Astrocyte of the cerebellum (primary cell): ENCODE measurements at regions not wholly inside any gene's neighbourhood (a gene's known extent, or its start where the extent isn't known, plus 50 kb on each side); places are given as distances from the start of the nearest gene placed in this dataset.
A peak's percentile ranks its signal among the peaks of the same experiment; 100 is the strongest.

Source experiments
- DNase-seq: peaks from one replicate; pipeline ENCODE4 v3.0.0-alpha.2; 2011; ENCODE audit warnings: low read depth
- H3K4me3 ChIP-seq: 2 replicates; pipeline ENCODE4 v1.5.1; 2011; ENCODE audit warnings: mild to moderate bottlenecking, low read depth, low read length, moderate library complexity
- CTCF ChIP-seq: IDR thresholded peaks from 2 replicates; pipeline ENCODE4 v1.5.1; 2012; ENCODE audit warnings: low read length, low read depth, moderate library complexity, mild to moderate bottlenecking; ENCODE audit errors: missing control alignments
- in situ Hi-C: cut with HindIII; loops from 2 replicates; pipeline ENCODE4 v1.10.0; 2017; ENCODE audit warnings: low sequenced_read_pairs

DNA sequence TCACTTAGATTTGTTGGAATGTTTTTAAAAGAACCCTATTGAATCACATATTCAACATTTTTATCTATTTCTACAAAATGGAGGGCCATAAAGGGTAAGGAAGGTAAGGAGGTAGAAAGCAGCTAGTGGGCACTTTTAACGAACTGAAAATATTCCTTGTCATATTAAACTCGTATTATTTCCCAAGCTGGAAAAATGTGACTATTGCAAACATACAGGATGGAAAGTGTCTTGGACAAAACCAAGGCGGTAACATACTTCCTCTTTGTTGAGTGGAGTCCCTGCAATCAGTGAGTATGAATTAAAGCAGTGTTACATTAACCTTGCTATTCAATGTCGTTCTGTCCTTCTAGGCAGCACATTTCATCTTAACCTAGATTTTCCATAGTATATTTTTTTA is 165.6 kb downstream of the RCN1 start:
- in situ Hi-C loops: no loop called here
- no peak for TF ChIP-seq CTCF
- DNase-seq: no peak
- H3K4me3 ChIP-seq: no peak overlapping the region

GRCh38 chr11:32259641-32260081 is 168.8 kb downstream of the RCN1 start:
- H3K4me3 ChIP-seq: no peak overlapping the region
- DNase-seq: peak; percentile 93
- TF ChIP-seq CTCF: no peak
- in situ Hi-C loops: no loop called here

DNA sequence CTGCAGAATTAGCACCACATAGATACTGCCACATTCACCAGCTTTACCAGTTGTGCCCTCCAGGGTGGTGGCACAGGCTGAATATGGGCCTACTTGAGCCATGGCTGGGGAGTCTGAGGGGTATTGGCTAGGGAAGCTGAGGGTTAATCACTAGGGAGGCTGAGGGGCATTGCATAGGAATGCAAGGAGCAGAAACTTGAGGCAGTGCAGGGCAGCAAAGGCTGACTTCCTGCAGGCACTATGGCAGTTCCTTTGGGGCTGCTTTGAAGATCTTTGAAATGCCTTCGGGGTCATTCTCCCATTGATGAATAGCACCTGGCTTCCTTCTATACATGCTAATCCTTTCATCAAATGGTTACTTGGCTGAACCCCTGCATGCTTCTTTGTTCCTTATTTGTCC is 171.5 kb downstream of the RCN1 start:
- in situ Hi-C loops: no loop called here
- TF ChIP-seq CTCF: no peak
- DNase-seq: no peak
- H3K4me3 ChIP-seq: no peak overlapping the region

DNA sequence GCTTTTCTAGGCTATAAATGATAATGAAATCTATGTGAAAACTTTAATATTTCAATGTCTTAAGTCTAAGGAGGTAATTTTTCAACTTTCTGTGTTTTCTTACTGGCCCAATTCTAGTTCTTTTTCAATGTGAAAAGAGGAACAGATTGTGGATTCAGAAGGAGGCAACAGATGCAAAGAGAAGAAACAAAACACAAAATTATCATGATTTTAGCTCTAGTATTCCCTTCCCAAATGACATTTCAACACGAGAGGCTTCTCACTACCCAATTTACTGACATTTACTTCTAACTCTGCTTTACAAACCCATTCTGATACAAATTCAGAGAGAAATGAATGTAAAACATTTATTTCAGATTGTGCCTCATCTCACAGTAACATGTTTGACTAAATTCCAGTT is 169.4 kb downstream of the WT1 start:
- TF ChIP-seq CTCF: no peak
- DNase-seq: no peak
- in situ Hi-C loops: no loop called here
- no peak overlapping the region for H3K4me3 ChIP-seq

GRCh38 chr11:32266601-32267000 is 168.7 kb downstream of the WT1 start:
- no peak overlapping the region for H3K4me3 ChIP-seq
- in situ Hi-C loops: no loop called here
- DNase-seq: no peak
- TF ChIP-seq CTCF: no peak

- no peak for DNase-seq
- TF ChIP-seq CTCF: no peak
- no peak overlapping the region for H3K4me3 ChIP-seq
- in situ Hi-C loops: no loop called here
These were observed 167.6 kb downstream of the WT1 start for GRCh38 chr11:32267679-32268187.

GRCh38 chr11:32273931-32274330 is 161.4 kb downstream of the WT1 start:
- H3K4me3 ChIP-seq: no peak overlapping the region
- TF ChIP-seq CTCF: no peak
- in situ Hi-C loops: no loop called here
- DNase-seq: no peak
